Stimulated activated CD8-positive, alpha-beta memory T cell treated with anti-CD3 and anti-CD28 coated beads, Interleukin-15, amount 100 ng/mL, for 48 hours (primary cell): ENCODE measurements at regions not wholly inside any gene's neighbourhood (a gene's known extent, or its start where the extent isn't known, plus 50 kb on each side); places are given as distances from the start of the nearest gene placed in this dataset.
"Not testable (repeated sequence)": the region's sequence is repeated elsewhere in the genome, so short reads cannot be mapped to it uniquely, and the experiment has no call there.

ENCODE experiments used
- DNase-seq, 2 donors: peaks; one replicate each; pipeline ENCODE4 v3.0.0-alpha.2; 2020; ENCODE audit warnings: low read depth in 2 of 2

- DNase-seq = no peak
Measured at GRCh38 chr14:43308421-43309110, 1198.5 kb downstream of the FSCB start.

GRCh38 chr14:43307836-43308235 is 1199.2 kb downstream of the FSCB start:
- DNase-seq = no peak

- no peak for DNase-seq
Measured at GRCh38 chr14:43306053-43306452, 1201.0 kb downstream of the FSCB start.

DNA sequence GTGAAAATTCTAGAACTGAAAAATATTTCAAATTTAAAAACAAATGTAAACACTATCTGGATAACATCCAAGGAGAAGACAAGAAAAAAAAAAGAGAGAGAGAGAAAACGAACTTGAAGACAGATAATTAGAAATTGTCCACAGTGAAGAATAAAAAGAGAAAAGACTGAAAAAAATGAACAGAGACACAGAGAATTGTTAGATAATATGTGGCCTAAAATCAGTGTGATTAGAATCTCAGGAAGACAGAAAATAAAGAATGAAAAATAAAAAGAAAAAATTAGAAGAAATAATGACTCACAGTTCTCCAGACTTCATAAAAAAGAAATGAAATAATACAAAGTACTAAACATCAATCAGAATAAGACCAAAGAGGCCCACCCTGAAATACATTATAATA is 1209.3 kb downstream of the FSCB start:
- no peak for DNase-seq

DNA sequence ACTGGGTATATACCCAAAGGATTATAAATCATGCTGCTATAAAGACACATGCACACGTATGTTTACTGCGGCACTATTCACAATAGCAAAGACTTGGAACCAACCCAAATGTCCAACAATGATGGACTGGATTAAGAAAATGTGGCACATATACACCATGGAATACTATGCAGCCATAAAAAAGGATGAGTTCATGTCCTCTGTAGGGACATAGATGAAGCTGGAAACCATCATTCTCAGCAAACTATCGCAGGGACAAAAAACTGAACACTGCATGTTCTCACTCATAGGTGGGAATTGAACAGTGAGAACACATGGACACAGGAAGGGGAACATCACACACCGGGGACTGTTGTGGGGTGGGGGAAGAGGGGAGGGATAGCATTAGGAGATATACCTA is 1211.0 kb downstream of the FSCB start:
- DNase-seq = not testable (repeated sequence)

DNA sequence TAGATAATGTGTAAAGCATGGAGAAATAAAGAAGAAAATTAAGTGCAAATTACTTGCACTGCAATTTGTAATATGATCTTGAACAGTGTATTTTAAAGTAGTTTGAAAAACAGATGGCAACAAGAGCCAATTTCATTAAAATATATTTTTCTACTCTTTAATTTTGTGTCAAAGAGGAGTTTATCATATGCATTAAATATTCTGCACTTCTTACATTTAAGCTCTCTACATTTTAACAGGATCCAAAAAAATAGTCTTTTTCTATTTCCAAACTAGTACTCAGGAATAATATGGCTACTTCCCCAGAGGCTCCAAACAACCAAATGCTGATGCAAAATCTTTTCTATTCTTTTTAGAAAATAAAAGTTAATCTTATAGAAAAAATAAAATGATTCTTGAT is 1221.5 kb downstream of the FSCB start:
- no peak for DNase-seq

- DNase-seq = no peak
Measured at GRCh38 chr14:43260056-43260455, 1247.0 kb downstream of the FSCB start.

- DNase-seq = no peak
Measured at GRCh38 chr14:43258396-43258795, 1248.7 kb downstream of the FSCB start.

GRCh38 chr14:43256996-43257395 is 1250.1 kb downstream of the FSCB start:
- not testable (repeated sequence) for DNase-seq

GRCh38 chr14:43252866-43253265 is 1254.2 kb downstream of the FSCB start:
- no peak for DNase-seq

DNA sequence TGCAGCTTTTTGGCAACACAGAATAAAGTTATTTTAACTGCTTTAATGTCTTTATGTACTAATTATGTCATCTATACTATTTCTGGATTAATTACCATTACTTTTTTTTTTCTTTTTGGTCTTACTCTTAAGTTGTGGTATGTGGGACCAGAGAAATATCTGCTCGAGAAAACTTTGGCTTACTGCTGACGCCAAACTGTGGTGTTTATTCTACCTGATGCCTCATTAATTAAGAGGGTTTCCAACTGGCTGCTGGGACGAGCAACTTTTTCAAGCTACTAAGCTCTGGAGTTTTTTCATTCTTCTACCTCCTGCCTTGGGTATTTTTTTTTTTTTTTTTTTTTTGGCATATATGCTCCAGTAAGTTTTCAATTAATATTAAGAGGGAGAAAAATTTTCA is 1257.5 kb downstream of the FSCB start:
- DNase-seq = no peak

DNA sequence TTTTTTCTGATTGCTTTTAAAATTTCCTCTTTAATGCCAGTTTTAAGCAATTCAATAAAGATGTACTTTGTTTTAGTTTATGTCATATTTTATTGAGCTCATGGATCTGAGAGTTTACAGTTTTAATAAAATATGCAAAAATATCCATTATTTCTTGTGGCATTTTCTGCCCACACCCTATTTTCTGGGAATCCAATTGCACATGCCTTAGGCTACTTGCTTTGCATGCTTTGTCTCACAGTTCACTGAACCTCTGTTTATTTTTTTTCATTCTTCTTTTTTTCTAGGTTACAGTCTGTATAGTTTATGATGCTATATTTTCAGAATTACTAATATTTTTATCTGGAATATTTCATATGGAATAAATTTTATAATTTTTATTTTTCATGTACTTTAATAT is 1258.0 kb downstream of the FSCB start:
- DNase-seq = no peak

DNA sequence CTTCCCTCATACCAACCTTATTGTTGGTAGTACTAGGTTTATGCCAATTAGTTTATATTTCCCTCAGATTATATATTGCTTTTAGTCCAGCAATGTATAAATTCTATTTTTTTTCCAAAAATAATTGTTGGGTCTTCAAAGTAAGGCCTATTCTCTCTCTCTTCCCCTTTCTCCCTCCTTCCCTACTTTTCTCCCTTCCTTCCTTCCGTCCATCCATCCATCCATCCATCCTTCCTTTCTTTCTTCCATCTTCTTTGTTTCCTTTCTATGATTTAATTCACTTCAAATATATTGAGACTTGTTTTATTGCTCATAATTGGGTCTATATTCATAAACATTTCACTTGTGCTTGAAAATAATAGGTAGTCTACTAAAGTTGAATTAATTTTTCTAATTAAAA is 1259.2 kb downstream of the FSCB start:
- no peak for DNase-seq

- no peak for DNase-seq
Measured at GRCh38 chr14:43244142-43244625, 1262.9 kb downstream of the FSCB start.

- DNase-seq = no peak
Measured at GRCh38 chr14:43243168-43243567, 1263.9 kb downstream of the FSCB start.

- no peak for DNase-seq
Measured at GRCh38 chr14:43232261-43232660, 1274.8 kb downstream of the FSCB start.

DNA sequence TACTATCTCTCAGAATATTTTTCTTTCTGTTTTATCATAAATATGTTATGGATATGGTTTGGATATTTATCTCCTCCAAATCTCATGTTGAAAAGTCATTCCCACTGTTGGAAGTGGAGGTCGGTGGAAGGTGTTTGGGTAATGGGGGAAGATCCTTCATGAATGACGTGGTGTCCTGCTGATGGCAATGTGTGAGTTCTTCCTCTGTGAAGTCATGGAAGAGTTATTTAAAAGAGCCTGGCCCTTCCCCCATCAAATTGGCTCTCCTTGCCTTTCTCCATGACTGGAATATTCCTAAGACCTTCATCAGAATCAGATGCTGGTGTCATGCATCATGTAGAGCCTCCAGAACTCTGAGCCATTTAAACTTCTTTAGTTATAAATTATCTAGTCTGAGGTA is 1291.6 kb downstream of the FSCB start:
- DNase-seq = no peak

- no peak for DNase-seq
Measured at GRCh38 chr14:43207189-43207588, 1299.9 kb downstream of the FSCB start.

GRCh38 chr14:43204816-43205215 is 1302.3 kb downstream of the FSCB start:
- no peak for DNase-seq

- DNase-seq = no peak
Measured at GRCh38 chr14:43200519-43200918, 1306.6 kb downstream of the FSCB start.

- DNase-seq = no peak
Measured at GRCh38 chr14:43198465-43198864, 1308.6 kb downstream of the FSCB start.

DNA sequence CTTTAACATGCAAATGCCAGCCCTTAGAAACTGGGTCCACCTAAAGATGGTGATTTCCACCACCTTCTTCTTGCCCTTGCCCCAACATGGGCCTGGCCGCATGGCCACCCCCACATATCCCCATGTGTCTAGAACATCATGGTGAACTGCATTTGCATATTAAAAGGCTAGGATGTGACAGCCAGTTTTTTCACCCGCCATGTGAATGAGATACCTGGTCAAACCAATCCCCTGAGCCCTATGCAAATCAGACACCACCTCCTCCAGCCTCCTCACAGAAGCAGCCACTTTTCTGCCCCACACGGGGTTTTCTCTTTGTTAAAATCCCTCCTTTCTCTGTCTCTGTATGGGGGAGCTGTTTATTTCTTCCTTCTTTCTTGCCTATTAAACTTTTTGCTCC is 1322.5 kb downstream of the FSCB start:
- DNase-seq = no peak

DNA sequence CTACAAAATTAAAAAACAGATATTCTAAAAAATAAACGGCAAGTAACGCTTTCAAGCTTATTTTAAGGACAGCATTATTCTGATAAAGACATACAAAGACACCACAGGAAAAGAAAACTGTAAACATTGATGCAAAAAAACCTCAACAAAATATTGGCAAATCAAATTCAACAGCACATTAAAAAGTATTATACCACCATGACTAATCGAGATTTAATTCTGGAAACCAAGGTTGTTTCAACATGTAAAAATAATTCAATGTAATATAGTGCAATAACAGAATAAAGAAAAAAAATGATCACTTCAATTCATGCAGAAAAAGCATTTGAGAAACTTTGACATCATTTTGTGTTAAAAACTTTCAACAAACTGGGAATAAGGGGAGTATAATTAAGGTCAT is 1323.2 kb downstream of the FSCB start:
- DNase-seq = no peak

DNA sequence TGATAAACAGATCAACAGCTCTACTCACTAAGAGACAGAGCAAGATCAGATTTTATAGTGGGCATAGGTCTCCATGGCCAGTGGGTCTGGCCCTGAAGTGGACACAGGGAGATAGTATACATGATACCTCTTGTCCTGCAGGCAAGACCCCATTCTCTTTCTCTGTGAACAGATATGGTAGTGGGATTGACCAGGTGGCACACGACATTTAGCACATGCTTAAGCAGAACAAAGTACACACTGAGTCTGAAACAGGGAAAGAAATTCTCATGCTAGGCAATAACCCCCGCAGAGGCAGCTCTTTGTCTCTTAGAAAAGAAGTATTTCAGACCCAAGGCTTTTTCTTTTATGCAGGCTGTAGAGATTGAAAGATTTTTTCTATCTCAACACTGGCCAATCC is 1331.2 kb downstream of the FSCB start:
- no peak for DNase-seq
